HepG2 (cell line): ENCODE measurements at regions not wholly inside any gene's neighbourhood (a gene's known extent, or its start where the extent isn't known, plus 50 kb on each side); places are given as distances from the start of the nearest gene placed in this dataset.

Experiments used
- ESRRA ChIP-seq: sonication (generic); formaldehyde crosslinking; IDR thresholded peaks from 2 replicates; pipeline ENCODE4 v1.5.1; 2020; ENCODE audit warnings: mild to moderate bottlenecking, low read depth, missing genetic modification reagents
- NR2C2 ChIP-seq: sonication (generic); formaldehyde crosslinking; IDR thresholded peaks from 2 replicates; pipeline ENCODE4 v1.4.0; 2020; ENCODE audit warnings: missing genetic modification reagents, mild to moderate bottlenecking, moderate library complexity, borderline replicate concordance
- SP2 ChIP-seq: sonication (generic); formaldehyde crosslinking; IDR thresholded peaks from 2 replicates; pipeline ENCODE4 v1.5.1; 2020; ENCODE audit warnings: mild to moderate bottlenecking, missing genetic modification reagents

- TF ChIP-seq ESRRA (CRISPR knock-in tag) (no peak), NR2C2 (CRISPR knock-in tag) (no peak), SP2 (CRISPR knock-in tag) (no peak)
These were observed 56.8 kb upstream of the LRPPRC start for GRCh38 chr2:44052584-44052983.
